Spinal cord (tissue), 9 donors: ENCODE measurements at regions not wholly inside any gene's neighbourhood (a gene's known extent, or its start where the extent isn't known, plus 50 kb on each side); places are given as distances from the start of the nearest gene placed in this dataset.

ENCODE experiments used
- DNase-seq, 6 donors: peaks; one replicate each; pipeline versions ENCODE4 v3.0.0 to v3.0.0-alpha.2; 2013 to 2015; ENCODE audit warnings: low spot score in 6 of 6, low read depth in 4 of 6
- H3K27ac ChIP-seq: one replicate; pipeline ENCODE4 v1.5.1; 2013; ENCODE audit warnings: low read depth, low read length, control low read depth
- H3K27me3 ChIP-seq: one replicate; pipeline ENCODE4 v1.6.1; 2013; ENCODE audit warnings: low read length; ENCODE audit not compliant: control insufficient read depth, insufficient read depth
- H3K36me3 ChIP-seq: one replicate; pipeline ENCODE4 v1.6.1; 2013; ENCODE audit warnings: low read length; ENCODE audit not compliant: control insufficient read depth, insufficient read depth
- H3K4me1 ChIP-seq: one replicate; pipeline ENCODE4 v1.6.1; 2013; ENCODE audit warnings: low read length; ENCODE audit not compliant: control insufficient read depth, insufficient read depth
- H3K4me3 ChIP-seq: one replicate; pipeline ENCODE4 v1.5.1; 2013; ENCODE audit warnings: low read depth, low read length, control low read depth
- H3K9me3 ChIP-seq: one replicate; pipeline ENCODE4 v1.6.1; 2013; ENCODE audit warnings: low read length; ENCODE audit not compliant: control insufficient read depth, insufficient read depth
- WGBS: methylation state at CpG from one replicate; pipeline ENCODE4 v1.1.5; 2013; ENCODE audit warnings: missing lambda C conversion rate; ENCODE audit not compliant: insufficient coverage; 5-methylcytosine and 5-hydroxymethylcytosine counted together
- donor health status: healthy.

- no CpG with 5 or more reads among the region's 3 CpGs for WGBS
- H3K27ac ChIP-seq = no peak overlapping the region
- H3K36me3 ChIP-seq = no peaks in the 10 kb centered on the region
- no peak for DNase-seq
- H3K4me1 ChIP-seq = no peaks in the 10 kb centered on the region
- H3K27me3 ChIP-seq = no peaks in the 10 kb centered on the region
- no peak overlapping the region for H3K4me3 ChIP-seq
- H3K9me3 ChIP-seq = peaks cover 5% of the 10 kb centered on the region
Measured at GRCh38 chr14:42782754-42783153, 1176.1 kb downstream of the LRFN5 start.

- no peaks in the 10 kb centered on the region for H3K4me1 ChIP-seq
- H3K27ac ChIP-seq = no peak overlapping the region
- no CpG with 5 or more reads among the region's 2 CpGs for WGBS
- H3K27me3 ChIP-seq = no peaks in the 10 kb centered on the region
- H3K4me3 ChIP-seq = no peak overlapping the region
- DNase-seq = no peak
- H3K36me3 ChIP-seq = no peaks in the 10 kb centered on the region
- H3K9me3 ChIP-seq = no peaks in the 10 kb centered on the region
Measured at GRCh38 chr14:42778984-42779383, 1172.3 kb downstream of the LRFN5 start.

GRCh38 chr14:42750771-42751170 is 1144.1 kb downstream of the LRFN5 start:
- no peaks in the 10 kb centered on the region for H3K4me1 ChIP-seq
- H3K4me3 ChIP-seq = no peak overlapping the region
- H3K36me3 ChIP-seq = no peaks in the 10 kb centered on the region
- H3K27ac ChIP-seq = no peak overlapping the region
- no peak for DNase-seq
- H3K27me3 ChIP-seq = no peaks in the 10 kb centered on the region
- no peaks in the 10 kb centered on the region for H3K9me3 ChIP-seq

DNA sequence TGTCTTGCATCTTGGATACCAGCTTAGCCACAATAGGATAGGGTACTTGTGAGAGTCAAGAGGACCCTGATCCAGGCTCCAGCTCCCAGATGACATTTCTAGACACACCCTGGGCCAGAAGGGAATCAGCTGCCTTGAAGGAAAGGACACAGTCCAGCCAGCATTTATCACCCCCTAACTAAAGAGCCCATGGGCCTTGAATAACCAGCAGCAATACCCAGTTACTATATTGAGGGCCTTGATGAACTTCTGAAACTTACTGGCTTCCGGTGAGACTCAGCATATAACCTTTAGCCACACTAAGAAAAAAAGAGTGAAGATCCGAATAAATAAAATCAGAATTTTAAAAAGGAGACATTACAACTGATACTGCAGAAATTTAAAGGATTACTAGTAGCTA is 1135.4 kb downstream of the LRFN5 start:
- Histone ChIP-seq H3K4me1 (no peaks in the 10 kb centered on the region), H3K9me3 (no peaks in the 10 kb centered on the region), H3K4me3 (no peak overlapping the region), H3K36me3 (no peaks in the 10 kb centered on the region), H3K27me3 (no peaks in the 10 kb centered on the region), H3K27ac (no peak overlapping the region)
- WGBS = no CpG with 5 or more reads among the region's 2 CpGs
- no peak for DNase-seq

DNA sequence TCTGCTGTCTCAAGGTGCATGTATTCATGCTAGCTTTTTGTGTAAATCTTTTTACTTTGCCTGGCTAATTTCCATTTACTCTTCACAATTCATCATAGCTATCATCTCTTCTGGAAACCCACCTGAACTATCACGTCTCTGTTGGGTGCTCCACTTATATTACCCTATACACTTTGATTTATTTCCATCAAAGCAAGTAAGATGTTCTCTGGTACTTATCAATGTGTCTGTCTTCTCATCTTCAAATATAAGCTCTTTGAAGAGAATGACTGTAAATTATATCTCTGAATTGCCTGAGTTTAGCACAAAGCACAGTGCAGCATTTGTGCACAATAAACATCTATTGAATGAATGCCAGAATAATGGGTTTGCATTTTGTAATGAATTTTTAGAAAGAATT is 1129.7 kb downstream of the LRFN5 start:
- no peaks in the 10 kb centered on the region for H3K9me3 ChIP-seq
- no peaks in the 10 kb centered on the region for H3K4me1 ChIP-seq
- no CpG with 5 or more reads among the region's 1 CpG for WGBS
- DNase-seq = no peak
- H3K27me3 ChIP-seq = no peaks in the 10 kb centered on the region
- H3K4me3 ChIP-seq = no peak overlapping the region
- H3K27ac ChIP-seq = no peak overlapping the region
- no peaks in the 10 kb centered on the region for H3K36me3 ChIP-seq

- WGBS = no CpG with 5 or more reads among the region's 1 CpG
- no peaks in the 10 kb centered on the region for H3K36me3 ChIP-seq
- no peaks in the 10 kb centered on the region for H3K4me1 ChIP-seq
- no peaks in the 10 kb centered on the region for H3K9me3 ChIP-seq
- H3K27me3 ChIP-seq = no peaks in the 10 kb centered on the region
- H3K27ac ChIP-seq = no peak overlapping the region
- peak in 1 of 6 donors; percentile 86 for DNase-seq
- no peak overlapping the region for H3K4me3 ChIP-seq
Measured at GRCh38 chr14:42734041-42734440, 1127.4 kb downstream of the LRFN5 start.

- DNase-seq = no peak
- H3K27ac ChIP-seq = no peak overlapping the region
- H3K36me3 ChIP-seq = no peaks in the 10 kb centered on the region
- no peaks in the 10 kb centered on the region for H3K9me3 ChIP-seq
- H3K27me3 ChIP-seq = no peaks in the 10 kb centered on the region
- no peaks in the 10 kb centered on the region for H3K4me1 ChIP-seq
- H3K4me3 ChIP-seq = no peak overlapping the region
Measured at GRCh38 chr14:42732005-42732404, 1125.3 kb downstream of the LRFN5 start.

DNA sequence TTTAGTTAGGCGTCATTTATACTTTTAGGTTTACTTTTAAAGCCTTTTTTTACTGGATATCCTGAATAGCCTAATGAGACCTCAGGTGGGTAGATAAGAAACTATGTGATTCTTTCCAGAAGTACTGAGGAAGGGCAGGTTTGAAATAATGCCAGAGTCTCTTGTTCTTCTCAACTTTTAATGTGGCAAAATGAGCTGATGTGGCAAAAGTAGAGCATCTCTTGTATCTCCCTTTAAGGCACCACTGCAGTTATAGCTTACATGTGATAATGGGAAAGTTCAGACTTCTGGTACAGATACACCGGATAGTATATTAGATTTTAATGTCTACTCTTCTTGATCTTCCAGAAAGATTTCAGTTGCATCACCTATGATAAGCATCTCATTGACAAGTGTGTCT is 1124.8 kb downstream of the LRFN5 start:
- Histone ChIP-seq H3K27me3 (no peaks in the 10 kb centered on the region), H3K27ac (no peak overlapping the region), H3K4me3 (no peak overlapping the region), H3K4me1 (no peaks in the 10 kb centered on the region), H3K36me3 (no peaks in the 10 kb centered on the region), H3K9me3 (no peaks in the 10 kb centered on the region)
- no peak for DNase-seq
- no CpG with 5 or more reads among the region's 2 CpGs for WGBS

GRCh38 chr14:42729681-42730080 is 1123.0 kb downstream of the LRFN5 start:
- no peaks in the 10 kb centered on the region for H3K9me3 ChIP-seq
- no peaks in the 10 kb centered on the region for H3K36me3 ChIP-seq
- H3K27ac ChIP-seq = no peak overlapping the region
- WGBS = no CpG with 5 or more reads among the region's 2 CpGs
- H3K4me1 ChIP-seq = no peaks in the 10 kb centered on the region
- H3K27me3 ChIP-seq = no peaks in the 10 kb centered on the region
- DNase-seq = no peak
- H3K4me3 ChIP-seq = no peak overlapping the region

GRCh38 chr14:42719391-42719790 is 1112.7 kb downstream of the LRFN5 start:
- DNase-seq = peak in 1 of 6 donors; percentile 58
- Histone ChIP-seq H3K36me3 (no peaks in the 10 kb centered on the region), H3K9me3 (no peaks in the 10 kb centered on the region), H3K27me3 (no peaks in the 10 kb centered on the region), H3K27ac (no peak overlapping the region), H3K4me1 (no peaks in the 10 kb centered on the region), H3K4me3 (no peak overlapping the region)
- WGBS = 0% methylated on average over 1 of the region's 1 CpG

DNA sequence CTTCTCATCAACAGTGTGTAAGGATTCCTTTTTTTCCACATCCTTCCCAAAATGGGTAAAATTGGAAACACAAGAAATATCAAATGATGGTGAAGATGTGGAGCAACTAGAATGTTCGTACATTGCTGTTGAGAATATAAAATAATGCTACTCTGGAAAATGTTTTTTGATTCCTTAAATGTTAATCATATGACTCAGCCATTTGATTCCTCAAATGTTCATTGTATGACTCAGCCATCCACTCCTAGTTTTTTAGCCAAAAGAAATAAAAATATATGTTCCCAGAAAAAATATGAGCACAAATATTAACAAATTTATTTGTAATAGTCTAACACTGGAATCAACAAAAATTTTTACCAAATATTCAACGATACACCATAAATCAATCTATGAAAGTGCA is 1108.6 kb downstream of the LRFN5 start:
- no peak for DNase-seq
- H3K27me3 ChIP-seq = no peaks in the 10 kb centered on the region
- H3K36me3 ChIP-seq = no peaks in the 10 kb centered on the region
- H3K9me3 ChIP-seq = no peaks in the 10 kb centered on the region
- H3K4me1 ChIP-seq = no peaks in the 10 kb centered on the region
- H3K4me3 ChIP-seq = no peak overlapping the region
- no peak overlapping the region for H3K27ac ChIP-seq
- no CpG with 5 or more reads among the region's 2 CpGs for WGBS
